BJ (cell line): ENCODE measurements at regions not wholly inside any gene's neighbourhood (a gene's known extent, or its start where the extent isn't known, plus 50 kb on each side); places are given as distances from the start of the nearest gene placed in this dataset. TPM values are rescaled to one million over a fixed set of nuclear protein-coding genes. Genes with fewer than 3 reads are reported as not detected.

Source experiments
- CTCF ChIA-PET: fragments of 350-600 bp; formaldehyde crosslinking; extraction: SDS; loops from one replicate; lab custom pipeline; 2021; ENCODE audit warnings: antibody characterized with exemption, inconsistent platforms; lab: Yijun Ruan, JAX
- POLR2A ChIA-PET: fragments of 300-600 bp; sonication (Branson Sonifier 250); formaldehyde crosslinking; extraction: SDS; loops from one replicate; lab custom pipeline; 2021; ENCODE audit warnings: antibody characterized with exemption; lab: Charles Lee
- DNase-seq: peaks from one replicate; pipeline ENCODE4 v3.0.0-alpha.2; 2011; ENCODE audit warnings: low read depth
- H3K27me3 ChIP-seq: 2 replicates; pipeline ENCODE4 v1.6.0; 2011; ENCODE audit warnings: low read length; ENCODE audit not compliant: control insufficient read depth, insufficient read depth
- H3K36me3 ChIP-seq: 2 replicates; pipeline ENCODE4 v1.5.1; 2011; ENCODE audit warnings: low read length; ENCODE audit not compliant: control insufficient read depth, insufficient read depth
- H3K4me3 ChIP-seq: 2 replicates; pipeline ENCODE4 v1.5.1; 2011; ENCODE audit warnings: low read depth, mild to moderate bottlenecking, control low read depth, low read length
- small RNA-seq: library from RNA; depleted of rRNA; stranded (forward); fragments of <200 nt; gene quantifications from one replicate; pipeline ENCODE3, GENCODE V24; 2012; ENCODE audit warnings: low replicate concordance, low read depth; ENCODE audit not compliant: insufficient read length
- TF ChIP-seq, protein P1 (sequence below): IDR thresholded peaks from 2 replicates; pipeline ENCODE4 v1.5.1; 2011; ENCODE audit warnings: low read depth, mild to moderate bottlenecking, control low read depth, inconsistent platforms, low read length, moderate library complexity; ENCODE audit not compliant: insufficient read depth

GRCh38 chr14:92258934-92259333 is 64.0 kb upstream of the SLC24A4 start:
- H3K36me3 ChIP-seq, result no peaks in the 10 kb centered on the region
- no peak for DNase-seq
- peaks cover 8% of the 10 kb centered on the region for H3K27me3 ChIP-seq
- TF ChIP-seq, protein P1, sequence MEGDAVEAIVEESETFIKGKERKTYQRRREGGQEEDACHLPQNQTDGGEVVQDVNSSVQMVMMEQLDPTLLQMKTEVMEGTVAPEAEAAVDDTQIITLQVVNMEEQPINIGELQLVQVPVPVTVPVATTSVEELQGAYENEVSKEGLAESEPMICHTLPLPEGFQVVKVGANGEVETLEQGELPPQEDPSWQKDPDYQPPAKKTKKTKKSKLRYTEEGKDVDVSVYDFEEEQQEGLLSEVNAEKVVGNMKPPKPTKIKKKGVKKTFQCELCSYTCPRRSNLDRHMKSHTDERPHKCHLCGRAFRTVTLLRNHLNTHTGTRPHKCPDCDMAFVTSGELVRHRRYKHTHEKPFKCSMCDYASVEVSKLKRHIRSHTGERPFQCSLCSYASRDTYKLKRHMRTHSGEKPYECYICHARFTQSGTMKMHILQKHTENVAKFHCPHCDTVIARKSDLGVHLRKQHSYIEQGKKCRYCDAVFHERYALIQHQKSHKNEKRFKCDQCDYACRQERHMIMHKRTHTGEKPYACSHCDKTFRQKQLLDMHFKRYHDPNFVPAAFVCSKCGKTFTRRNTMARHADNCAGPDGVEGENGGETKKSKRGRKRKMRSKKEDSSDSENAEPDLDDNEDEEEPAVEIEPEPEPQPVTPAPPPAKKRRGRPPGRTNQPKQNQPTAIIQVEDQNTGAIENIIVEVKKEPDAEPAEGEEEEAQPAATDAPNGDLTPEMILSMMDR, result no peak
- no peak overlapping the region for H3K4me3 ChIP-seq
- ChIA-PET POLR2A (no interaction called here), CTCF (interaction anchor here (1.4 kb wide), 1 partner anchor 10 kb away, joined by 4 read pairs; no protein-coding TSS in a partner anchor)

- ChIA-PET POLR2A (no interaction called here), CTCF (interaction anchor here (0.8 to 1.4 kb wide), 3 partner anchors 11 to 24 kb away, joined by 3 to 4 read pairs (median 3); no protein-coding TSS in a partner anchor)
- TF ChIP-seq, protein P1, result no peak
- Histone ChIP-seq H3K36me3 (no peaks in the 10 kb centered on the region), H3K27me3 (peaks cover 6% of the 10 kb centered on the region), H3K4me3 (no peak overlapping the region)
- no peak for DNase-seq
Measured at GRCh38 chr14:92259613-92260357, 63.2 kb upstream of the SLC24A4 start.

GRCh38 chr14:92263681-92264080 is 59.3 kb upstream of the SLC24A4 start:
- POLR2A ChIA-PET, result no interaction called here
- CTCF ChIA-PET, result interaction anchor here (0.9 to 1.7 kb wide), 5 partner anchors 9 to 185 kb away, joined by 3 to 5 read pairs (median 3); no protein-coding TSS in a partner anchor
- Histone ChIP-seq H3K27me3 (peaks cover 5% of the 10 kb centered on the region), H3K4me3 (no peak overlapping the region), H3K36me3 (no peaks in the 10 kb centered on the region)
- no peak for DNase-seq
- TF ChIP-seq, protein P1, result no peak

DNA sequence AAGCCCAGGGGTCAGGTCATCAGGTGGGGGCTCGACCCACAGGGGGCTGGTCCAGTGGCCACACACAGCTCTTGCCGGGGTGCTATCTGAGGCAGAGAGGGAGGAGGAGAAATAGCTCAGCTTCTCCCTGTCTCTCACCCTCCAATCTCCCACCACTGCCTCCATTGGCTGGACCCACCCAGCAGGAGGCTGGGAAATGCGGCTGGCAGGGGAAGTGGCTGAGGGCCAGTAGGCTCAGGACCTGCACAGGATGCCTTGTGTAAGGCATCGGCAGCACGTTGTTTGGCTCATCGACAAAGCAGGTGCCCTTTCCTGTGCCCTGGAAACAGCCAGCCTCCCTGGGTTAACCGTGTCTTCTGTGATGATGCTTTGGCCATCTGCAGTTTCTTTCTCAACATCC is 58.8 kb upstream of the SLC24A4 start:
- TF ChIP-seq, protein P1, result no peak
- peaks cover 5% of the 10 kb centered on the region for H3K27me3 ChIP-seq
- no peak for DNase-seq
- ChIA-PET CTCF (interaction anchor here (0.9 to 1.7 kb wide), 3 partner anchors 10 to 184 kb away, joined by 3 to 5 read pairs (median 3); no protein-coding TSS in a partner anchor), POLR2A (no interaction called here)
- H3K36me3 ChIP-seq, result no peaks in the 10 kb centered on the region
- H3K4me3 ChIP-seq, result no peak overlapping the region

- TF ChIP-seq, protein P1, result no peak
- ChIA-PET POLR2A (no interaction called here), CTCF (no interaction called here)
- Histone ChIP-seq H3K27me3 (peaks cover 5% of the 10 kb centered on the region), H3K36me3 (no peaks in the 10 kb centered on the region), H3K4me3 (no peak overlapping the region)
- DNase-seq, result no peak
Measured at GRCh38 chr14:92266216-92266615, 56.7 kb upstream of the SLC24A4 start.

Small RNA genes in the stretch of these regions (small RNA-seq; reads per million reads assigned to genes)
- not detected for gene RNU6-366P
